PC-9 (cell line): ENCODE measurements at regions not wholly inside any gene's neighbourhood (a gene's known extent, or its start where the extent isn't known, plus 50 kb on each side); places are given as distances from the start of the nearest gene placed in this dataset.

Experiments
- CTCF ChIP-seq: fragments of 200-600 bp; sonication (generic); conservative IDR thresholded peaks from 2 replicates; pipeline ENCODE4 v1.6.1; 2017; ENCODE audit warnings: mixed run types, antibody characterized with exemption, mild to moderate bottlenecking, moderate library complexity
- EZH2 ChIP-seq: fragments of 200-600 bp; sonication (generic); IDR thresholded peaks from 2 replicates; pipeline ENCODE4 v1.8.0; 2017; ENCODE audit warnings: antibody characterized with exemption, low read depth

- TF ChIP-seq EZH2, result no peak
- TF ChIP-seq CTCF, result no peak
Measured at GRCh38 chr3:163018067-163018466, 1521.5 kb downstream of the OTOL1 start.
